ENCODE measurements at regions not wholly inside any gene's neighbourhood (a gene's known extent, or its start where the extent isn't known, plus 50 kb on each side); places are given as distances from the start of the nearest gene placed in this dataset.

GRCh38 chr12:115002434-115002833, 318.5 kb upstream of the TBX3 start:
- TF ChIP-seq POLR2A (IDR thresholded peaks at IDR 0.05; ENCODE audit: extremely low read depth, insufficient read length) (no peak), CTCF (IDR thresholded peaks at IDR 0.05; ENCODE audit: low read depth, low read length) (no peak), MAX (IDR thresholded peaks at IDR 0.05; ENCODE audit: low read depth, low read length) (no peak)
